ENCODE measurements at regions not wholly inside any gene's neighbourhood (a gene's known extent, or its start where the extent isn't known, plus 50 kb on each side); places are given as distances from the start of the nearest gene placed in this dataset.

GRCh38 chr21:19045876-19046275, 642.3 kb upstream of the TMPRSS15 start:
- Histone ChIP-seq H3K79me2 (ENCODE audit: control insufficient read depth, insufficient read depth, low read length) (no peaks in the 10 kb centered on the region), H3K4me1 (ENCODE audit: control insufficient read depth, extremely low read depth, insufficient read depth, low read length) (no peaks in the 10 kb centered on the region), H3K9me1 (replicated peaks; ENCODE audit: control insufficient read depth, extremely low read depth, insufficient read depth, low read length) (no peaks in the 10 kb centered on the region), H3K9ac (replicated peaks; ENCODE audit: extremely low read depth, insufficient read depth, low read length) (no peak overlapping the region), H3K27ac (ENCODE audit: insufficient read depth, low read depth, low read length) (no peak overlapping the region), H3K4me2 (ENCODE audit: insufficient read depth, low read length) (no peak overlapping the region), H3K9me3 (replicated peaks; ENCODE audit: control insufficient read depth, insufficient read depth, low read length) (peaks cover 2% of the 10 kb centered on the region), H3K27me3 (ENCODE audit: control insufficient read depth in 2 of 2, insufficient read depth in 2 of 2, low read length in 2 of 2) (no peaks in the 10 kb centered on the region), H3K4me3 (replicated peaks in 1 of 3; ENCODE audit: insufficient read depth in 1 of 3, low read depth in 1 of 3, low read length in 3 of 3) (no peak overlapping the region), H3K36me3 (ENCODE audit: control insufficient read depth in 2 of 2, extremely low read depth in 1 of 2, insufficient read depth in 2 of 2, low read length in 2 of 2) (no peaks in the 10 kb centered on the region), H2AFZ (ENCODE audit: low read depth, low read length) (no peak overlapping the region), H4K20me1 (replicated peaks; ENCODE audit: control insufficient read depth, extremely low read depth, insufficient read depth, low read length) (no peaks in the 10 kb centered on the region)
- TF ChIP-seq FOS (IDR thresholded peaks at IDR 0.05; ENCODE audit: borderline replicate concordance, insufficient read depth, low read length) (no peak), POLR2A (IDR thresholded peaks at IDR 0.05; ENCODE audit: low read depth, low read length) (no peak), GATA2 (IDR thresholded peaks at IDR 0.05; ENCODE audit: insufficient read depth, insufficient read length, low read depth, low read length) (no peak), JUN (IDR thresholded peaks at IDR 0.05; ENCODE audit: borderline replicate concordance, insufficient read depth, insufficient read length, low read depth) (no peak), MAX (IDR thresholded peaks at IDR 0.05; ENCODE audit: insufficient read depth, insufficient read length) (no peak), CTCF (IDR thresholded peaks at IDR 0.05; ENCODE audit: extremely low read depth in 1 of 2, insufficient read depth in 1 of 2, low read depth in 1 of 2, low read length in 2 of 2) (no peak)
- no peak for FAIRE-seq
- POLR2A ChIA-PET: no interaction called here
- BruUV-seq (replicated peaks): no TSS peak
- intact Hi-C loops (cut with micrococcal nuclease): no loop called here
- dilution Hi-C loops (cut with MboI; ENCODE audit: extremely low pct_ligation_motif_present, low sequenced_read_pairs): no loop called here
- CTCF ChIA-PET: no interaction called here
- no peak for DNase-seq (ENCODE audit: low read depth, low spot score)

GRCh38 chr21:19048098-19048672, 644.6 kb upstream of the TMPRSS15 start:
- dilution Hi-C loops (cut with MboI; ENCODE audit: extremely low pct_ligation_motif_present, low sequenced_read_pairs): no loop called here
- CTCF ChIA-PET: no interaction called here
- no TSS peak for BruUV-seq (replicated peaks)

More at GRCh38 chr21:19048098-19048672, 644.6 kb upstream of the TMPRSS15 start:
- no peaks in the 10 kb centered on the region for H3K27me3 ChIP-seq (ENCODE audit: control insufficient read depth in 2 of 2, insufficient read depth in 2 of 2, low read length in 2 of 2)
- no peak overlapping the region for H3K27ac ChIP-seq (ENCODE audit: insufficient read depth, low read depth, low read length)
- intact Hi-C loops (cut with micrococcal nuclease): no loop called here
- H3K4me2 ChIP-seq (ENCODE audit: insufficient read depth, low read length): no peak overlapping the region
- DNase-seq (ENCODE audit: low read depth, low spot score) (no peak), FAIRE-seq (no peak)
- no peak overlapping the region for H2AFZ ChIP-seq (ENCODE audit: low read depth, low read length)
- H3K79me2 ChIP-seq (ENCODE audit: control insufficient read depth, insufficient read depth, low read length): no peaks in the 10 kb centered on the region
- no peaks in the 10 kb centered on the region for H3K36me3 ChIP-seq (ENCODE audit: control insufficient read depth in 2 of 2, extremely low read depth in 1 of 2, insufficient read depth in 2 of 2, low read length in 2 of 2)
- TF ChIP-seq JUN (IDR thresholded peaks at IDR 0.05; ENCODE audit: borderline replicate concordance, insufficient read depth, insufficient read length, low read depth) (no peak), MAX (IDR thresholded peaks at IDR 0.05; ENCODE audit: insufficient read depth, insufficient read length) (no peak), MYC (IDR thresholded peaks at IDR 0.05; ENCODE audit: low read depth, low read length) (no peak), POLR2AphosphoS5 (IDR thresholded peaks at IDR 0.05; ENCODE audit: insufficient read depth, low read depth, low read length) (no peak), EZH2 (IDR thresholded peaks at IDR 0.05; ENCODE audit: borderline replicate concordance, low read depth, low read length, severe bottlenecking) (no peak)
- H3K4me3 ChIP-seq (replicated peaks in 1 of 3; ENCODE audit: insufficient read depth in 1 of 3, low read depth in 1 of 3, low read length in 3 of 3): no peak overlapping the region
- H3K4me1 ChIP-seq (ENCODE audit: control insufficient read depth, extremely low read depth, insufficient read depth, low read length): no peaks in the 10 kb centered on the region
- H3K9me1 ChIP-seq (replicated peaks; ENCODE audit: control insufficient read depth, extremely low read depth, insufficient read depth, low read length): no peaks in the 10 kb centered on the region
- POLR2A ChIA-PET: no interaction called here
- no peaks in the 10 kb centered on the region for H4K20me1 ChIP-seq (replicated peaks; ENCODE audit: control insufficient read depth, extremely low read depth, insufficient read depth, low read length)
- H3K9me3 ChIP-seq (replicated peaks; ENCODE audit: control insufficient read depth, insufficient read depth, low read length): peaks cover 4% of the 10 kb centered on the region
- no peak overlapping the region for H3K9ac ChIP-seq (replicated peaks; ENCODE audit: extremely low read depth, insufficient read depth, low read length)

Data from endothelial cell of umbilical vein (primary cell).